GM13976 (cell line): ENCODE measurements at regions not wholly inside any gene's neighbourhood (a gene's known extent, or its start where the extent isn't known, plus 50 kb on each side); places are given as distances from the start of the nearest gene placed in this dataset.

Source experiments
- DNase-seq: peaks from one replicate; pipeline ENCODE4 v3.0.0; 2012; ENCODE audit warnings: low spot score
- in situ Hi-C: fragments of 300-500 bp; cut with MboI; formaldehyde crosslinking; loops from one replicate; pipeline ENCODE4 v1.12.0; 2022; ENCODE audit warnings: low sequenced_read_pairs, mixed read lengths, inconsistent platforms; ENCODE audit not compliant: unreplicated experiment
- TF ChIP-seq, protein P1 (sequence below): IDR thresholded peaks from 2 replicates; pipeline ENCODE4 v1.5.1; 2012; ENCODE audit warnings: borderline replicate concordance, mild to moderate bottlenecking; ENCODE audit not compliant: insufficient read depth; ENCODE audit errors: extremely low read depth, missing control alignments, control extremely low read depth

- in situ Hi-C loops, result no loop called here
- no peak for DNase-seq
- TF ChIP-seq, protein P1, sequence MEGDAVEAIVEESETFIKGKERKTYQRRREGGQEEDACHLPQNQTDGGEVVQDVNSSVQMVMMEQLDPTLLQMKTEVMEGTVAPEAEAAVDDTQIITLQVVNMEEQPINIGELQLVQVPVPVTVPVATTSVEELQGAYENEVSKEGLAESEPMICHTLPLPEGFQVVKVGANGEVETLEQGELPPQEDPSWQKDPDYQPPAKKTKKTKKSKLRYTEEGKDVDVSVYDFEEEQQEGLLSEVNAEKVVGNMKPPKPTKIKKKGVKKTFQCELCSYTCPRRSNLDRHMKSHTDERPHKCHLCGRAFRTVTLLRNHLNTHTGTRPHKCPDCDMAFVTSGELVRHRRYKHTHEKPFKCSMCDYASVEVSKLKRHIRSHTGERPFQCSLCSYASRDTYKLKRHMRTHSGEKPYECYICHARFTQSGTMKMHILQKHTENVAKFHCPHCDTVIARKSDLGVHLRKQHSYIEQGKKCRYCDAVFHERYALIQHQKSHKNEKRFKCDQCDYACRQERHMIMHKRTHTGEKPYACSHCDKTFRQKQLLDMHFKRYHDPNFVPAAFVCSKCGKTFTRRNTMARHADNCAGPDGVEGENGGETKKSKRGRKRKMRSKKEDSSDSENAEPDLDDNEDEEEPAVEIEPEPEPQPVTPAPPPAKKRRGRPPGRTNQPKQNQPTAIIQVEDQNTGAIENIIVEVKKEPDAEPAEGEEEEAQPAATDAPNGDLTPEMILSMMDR, result no peak
These were observed 55.4 kb downstream of the GSX1 start for GRCh38 chr13:27847669-27848068.

DNA sequence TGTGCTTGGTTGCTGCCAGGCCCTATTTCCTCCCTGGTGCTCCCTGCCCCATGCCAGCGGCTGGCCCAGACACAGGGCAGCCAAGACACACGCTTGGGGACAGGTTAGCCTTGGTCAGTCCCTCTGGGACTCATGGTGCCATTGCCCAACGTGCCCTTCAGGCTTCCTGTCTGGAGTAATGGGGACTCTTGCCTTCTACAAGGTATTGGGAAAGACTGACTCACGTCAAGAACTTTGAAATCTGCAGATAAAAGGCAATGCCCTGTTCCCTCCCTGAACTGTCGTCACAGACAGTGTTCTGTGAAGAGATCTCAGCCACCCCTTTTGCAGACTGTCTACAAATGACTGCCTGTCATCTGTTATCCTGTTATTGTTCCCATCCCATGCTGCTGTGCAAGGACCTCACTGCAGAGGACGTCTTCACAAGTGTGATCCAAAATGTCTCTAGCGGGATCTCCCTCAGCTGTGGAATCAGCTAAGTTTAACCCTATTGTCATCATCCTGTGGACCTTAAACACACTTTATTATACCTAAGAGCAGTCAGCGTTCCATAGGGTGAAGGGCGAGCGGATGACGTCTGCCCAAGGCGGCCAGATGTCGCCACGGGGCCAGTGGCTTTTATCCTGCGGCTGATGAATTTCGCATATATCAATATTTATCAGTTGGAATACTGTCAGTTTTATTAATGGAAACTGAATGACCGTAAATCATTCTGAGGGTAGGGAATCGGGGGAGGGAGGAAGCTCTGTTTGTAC lies 59.0 kb downstream of the GSX1 start:
- in situ Hi-C loops, result no loop called here
- TF ChIP-seq, protein P1, result no peak
- no peak for DNase-seq

GRCh38 chr13:27852491-27852890 lies 60.2 kb downstream of the GSX1 start:
- TF ChIP-seq, protein P1, result no peak
- DNase-seq, result no peak
- in situ Hi-C loops, result no loop called here

- no peak for DNase-seq
- in situ Hi-C loops, result no loop called here
- TF ChIP-seq, protein P1, result no peak
These were observed 61.1 kb downstream of the GSX1 start for GRCh38 chr13:27853335-27853734.

DNA sequence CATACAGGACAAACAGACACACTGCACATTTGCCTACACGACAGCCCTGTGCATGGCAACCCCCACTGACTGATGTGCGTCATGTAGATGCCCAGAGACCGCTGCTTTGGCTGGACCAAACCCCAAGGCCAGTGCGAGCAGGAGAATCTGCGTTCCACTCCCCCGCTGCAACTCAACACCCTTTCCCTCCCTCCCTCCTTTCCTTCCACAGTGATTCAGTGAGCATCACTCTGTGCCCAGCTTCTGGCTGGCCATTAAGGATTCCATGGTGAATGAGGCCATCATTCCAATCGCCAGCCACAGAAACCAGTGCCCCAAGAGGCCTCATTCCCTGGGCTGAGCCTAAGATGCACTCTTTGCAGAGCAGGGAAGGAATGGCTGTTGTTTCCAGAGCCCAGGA lies 61.6 kb downstream of the GSX1 start:
- TF ChIP-seq, protein P1, result no peak
- in situ Hi-C loops, result no loop called here

GRCh38 chr13:27854606-27855005 lies 62.3 kb downstream of the GSX1 start:
- TF ChIP-seq, protein P1, result no peak
- in situ Hi-C loops, result no loop called here
- DNase-seq, result no peak

More for the DNA sequence above, 61.6 kb downstream of the GSX1 start:
- DNase-seq, result no peak
